ENCODE measurements at regions not wholly inside any gene's neighbourhood (a gene's known extent, or its start where the extent isn't known, plus 50 kb on each side); places are given as distances from the start of the nearest gene placed in this dataset.

- RAD21 ChIA-PET (ENCODE audit: low non-redundant PET in 1 of 2, low total read pairs in 2 of 2, uncharacterized antibody in 2 of 2, unreplicated experiment in 2 of 2): no interaction called here
- Histone ChIP-seq H3K9me3 (ENCODE audit: control insufficient read depth in 1 of 2, insufficient read depth in 1 of 2, low read depth in 1 of 2, low read length in 2 of 2) (no peaks in the 10 kb centered on the region), H3K36me3 (ENCODE audit: control insufficient read depth in 1 of 2, insufficient read depth in 2 of 2, low read length in 2 of 2) (no peaks in the 10 kb centered on the region), H3K79me2 (ENCODE audit: insufficient read depth, low read length) (no peaks in the 10 kb centered on the region), H4K20me1 (ENCODE audit: insufficient read depth) (no peaks in the 10 kb centered on the region), H3K4me2 (ENCODE audit: low read length) (no peak overlapping the region), H3K9ac (ENCODE audit: low read length) (no peak overlapping the region), H2AFZ (ENCODE audit: low read depth, low read length, poor library complexity, severe bottlenecking) (no peak overlapping the region), H3K27ac (ENCODE audit: low read depth, low read length) (no peak overlapping the region), H3K9me2 (ENCODE audit: insufficient read depth) (no peaks in the 10 kb centered on the region; the same call in 1 of the 2 replicates), H3K4me3 (replicated peaks in 1 of 2; ENCODE audit: low read depth in 1 of 2, low read length in 2 of 2) (no peak overlapping the region), H3K4me1 (ENCODE audit: control insufficient read depth in 1 of 2, insufficient read depth in 2 of 2, low read length in 2 of 2) (no peaks in the 10 kb centered on the region), H3K27me3 (ENCODE audit: insufficient read depth, low read length) (no peaks in the 10 kb centered on the region)
- POLR2A ChIA-PET: no interaction called here
- TF ChIP-seq, protein P1, sequence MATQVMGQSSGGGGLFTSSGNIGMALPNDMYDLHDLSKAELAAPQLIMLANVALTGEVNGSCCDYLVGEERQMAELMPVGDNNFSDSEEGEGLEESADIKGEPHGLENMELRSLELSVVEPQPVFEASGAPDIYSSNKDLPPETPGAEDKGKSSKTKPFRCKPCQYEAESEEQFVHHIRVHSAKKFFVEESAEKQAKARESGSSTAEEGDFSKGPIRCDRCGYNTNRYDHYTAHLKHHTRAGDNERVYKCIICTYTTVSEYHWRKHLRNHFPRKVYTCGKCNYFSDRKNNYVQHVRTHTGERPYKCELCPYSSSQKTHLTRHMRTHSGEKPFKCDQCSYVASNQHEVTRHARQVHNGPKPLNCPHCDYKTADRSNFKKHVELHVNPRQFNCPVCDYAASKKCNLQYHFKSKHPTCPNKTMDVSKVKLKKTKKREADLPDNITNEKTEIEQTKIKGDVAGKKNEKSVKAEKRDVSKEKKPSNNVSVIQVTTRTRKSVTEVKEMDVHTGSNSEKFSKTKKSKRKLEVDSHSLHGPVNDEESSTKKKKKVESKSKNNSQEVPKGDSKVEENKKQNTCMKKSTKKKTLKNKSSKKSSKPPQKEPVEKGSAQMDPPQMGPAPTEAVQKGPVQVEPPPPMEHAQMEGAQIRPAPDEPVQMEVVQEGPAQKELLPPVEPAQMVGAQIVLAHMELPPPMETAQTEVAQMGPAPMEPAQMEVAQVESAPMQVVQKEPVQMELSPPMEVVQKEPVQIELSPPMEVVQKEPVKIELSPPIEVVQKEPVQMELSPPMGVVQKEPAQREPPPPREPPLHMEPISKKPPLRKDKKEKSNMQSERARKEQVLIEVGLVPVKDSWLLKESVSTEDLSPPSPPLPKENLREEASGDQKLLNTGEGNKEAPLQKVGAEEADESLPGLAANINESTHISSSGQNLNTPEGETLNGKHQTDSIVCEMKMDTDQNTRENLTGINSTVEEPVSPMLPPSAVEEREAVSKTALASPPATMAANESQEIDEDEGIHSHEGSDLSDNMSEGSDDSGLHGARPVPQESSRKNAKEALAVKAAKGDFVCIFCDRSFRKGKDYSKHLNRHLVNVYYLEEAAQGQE (IDR thresholded peaks at IDR 0.05; ENCODE audit: low read depth): no peak
- no peak for TF ChIP-seq CBX3 (IDR thresholded peaks at IDR 0.05; ENCODE audit: low read depth)
- TF ChIP-seq EGR1 (IDR thresholded peaks at IDR 0.05; ENCODE audit: low read depth): no peak
- TF ChIP-seq ATF3 (IDR thresholded peaks at IDR 0.05): no peak
- no peak for TF ChIP-seq EZH2phosphoT487 (IDR thresholded peaks at IDR 0.05; ENCODE audit: borderline replicate concordance)
- no peak for TF ChIP-seq SP1 (IDR thresholded peaks at IDR 0.05; ENCODE audit: low read depth)
- no peak for TF ChIP-seq POLR2AphosphoS5 (IDR thresholded peaks at IDR 0.05; ENCODE audit: low read depth, low read length)
- no peak for TF ChIP-seq SRF (IDR thresholded peaks at IDR 0.05; ENCODE audit: low read depth)
- no peak for TF ChIP-seq SIN3A (IDR thresholded peaks at IDR 0.05; ENCODE audit: low read depth)
- BruUV-seq (replicated peaks): no TSS peak
- no peak for ATAC-seq
- no peak for DNase-seq (ENCODE audit: low read depth, low spot score)
- intact Hi-C loops (cut with micrococcal nuclease): no loop called here
- CTCF ChIA-PET: no interaction called here
These were observed 514.0 kb upstream of the BTBD3 start for GRCh38 chr20:11403711-11404110.
